ENCODE measurements at regions not wholly inside any gene's neighbourhood (a gene's known extent, or its start where the extent isn't known, plus 50 kb on each side); places are given as distances from the start of the nearest gene placed in this dataset.

DNA sequence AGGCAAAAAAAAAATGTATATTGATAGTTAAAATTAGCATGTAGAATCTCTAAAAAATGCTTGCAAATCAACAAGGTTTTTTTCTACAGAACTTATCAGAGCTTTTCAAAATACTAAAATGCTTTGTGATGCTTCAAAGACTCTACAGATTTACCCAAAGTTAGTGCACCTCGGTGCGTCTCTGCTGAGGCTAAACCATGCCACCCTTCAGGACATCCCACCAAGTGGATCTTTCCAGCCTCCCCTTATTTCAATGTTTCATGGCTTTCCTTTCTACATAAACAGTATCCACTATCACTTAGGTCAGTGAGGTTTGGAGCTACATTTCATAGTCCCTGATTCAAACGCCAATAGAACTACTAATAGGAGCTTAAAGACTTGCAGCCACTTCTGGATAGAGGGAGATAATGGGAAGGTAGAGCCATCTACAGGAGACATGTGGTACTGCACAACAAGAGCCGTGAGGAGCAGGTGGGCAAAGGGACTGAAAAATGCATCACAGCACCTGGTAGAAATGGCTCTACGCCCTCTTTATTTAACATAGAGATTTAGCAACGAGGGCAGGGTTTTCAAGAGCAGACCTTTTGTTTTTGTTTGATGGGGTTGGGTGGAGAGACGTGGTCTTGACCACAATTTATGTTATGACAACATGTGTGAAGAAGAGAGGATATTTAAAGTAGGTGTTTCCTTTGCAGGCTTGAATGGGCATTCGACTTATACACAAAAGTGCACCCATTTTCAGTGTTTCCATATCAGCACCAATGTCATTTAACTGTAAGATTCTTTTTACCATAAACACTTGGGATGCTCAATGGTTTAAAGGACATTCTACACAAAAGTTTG, 56.1 kb upstream of the SLC35G4 start:
- TF ChIP-seq, protein P1, sequence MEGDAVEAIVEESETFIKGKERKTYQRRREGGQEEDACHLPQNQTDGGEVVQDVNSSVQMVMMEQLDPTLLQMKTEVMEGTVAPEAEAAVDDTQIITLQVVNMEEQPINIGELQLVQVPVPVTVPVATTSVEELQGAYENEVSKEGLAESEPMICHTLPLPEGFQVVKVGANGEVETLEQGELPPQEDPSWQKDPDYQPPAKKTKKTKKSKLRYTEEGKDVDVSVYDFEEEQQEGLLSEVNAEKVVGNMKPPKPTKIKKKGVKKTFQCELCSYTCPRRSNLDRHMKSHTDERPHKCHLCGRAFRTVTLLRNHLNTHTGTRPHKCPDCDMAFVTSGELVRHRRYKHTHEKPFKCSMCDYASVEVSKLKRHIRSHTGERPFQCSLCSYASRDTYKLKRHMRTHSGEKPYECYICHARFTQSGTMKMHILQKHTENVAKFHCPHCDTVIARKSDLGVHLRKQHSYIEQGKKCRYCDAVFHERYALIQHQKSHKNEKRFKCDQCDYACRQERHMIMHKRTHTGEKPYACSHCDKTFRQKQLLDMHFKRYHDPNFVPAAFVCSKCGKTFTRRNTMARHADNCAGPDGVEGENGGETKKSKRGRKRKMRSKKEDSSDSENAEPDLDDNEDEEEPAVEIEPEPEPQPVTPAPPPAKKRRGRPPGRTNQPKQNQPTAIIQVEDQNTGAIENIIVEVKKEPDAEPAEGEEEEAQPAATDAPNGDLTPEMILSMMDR (IDR thresholded peaks at IDR 0.05), result peak; percentile 85
- H3K4me3 ChIP-seq, result no peak overlapping the region
- no peak for DNase-seq (ENCODE audit: low spot score)
- no peak overlapping the region for H3K27ac ChIP-seq

DNA sequence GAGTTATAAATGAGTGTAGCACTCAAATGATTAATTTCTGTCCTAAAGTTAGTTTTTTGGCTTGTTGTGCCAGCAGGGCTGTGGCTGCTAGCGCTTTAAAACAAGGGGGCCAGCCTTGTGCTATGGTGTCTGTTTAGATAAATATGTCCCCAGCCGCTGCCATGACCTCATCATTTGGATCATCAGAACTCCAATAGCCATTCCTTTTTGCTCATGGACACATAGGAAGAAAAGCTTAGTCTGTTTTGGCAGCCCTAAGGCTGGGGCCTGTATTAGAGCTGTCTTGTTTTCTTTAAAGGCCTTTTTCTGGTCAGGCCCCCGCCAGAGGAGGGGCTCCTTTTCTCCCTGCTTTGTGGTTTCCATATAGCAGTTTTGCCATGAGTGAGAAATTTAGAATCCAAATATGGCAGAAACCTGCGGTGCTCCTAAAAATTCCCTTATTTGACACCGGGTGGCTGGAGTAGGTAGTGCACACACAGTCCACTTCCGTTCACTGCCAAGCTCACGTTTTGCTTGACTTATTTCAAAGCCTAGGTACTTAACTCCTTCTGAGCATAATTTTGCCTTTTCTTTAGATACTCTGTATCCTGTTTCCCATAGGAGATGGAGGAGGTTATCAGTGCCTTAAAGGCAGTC, 60.4 kb upstream of the SLC35G4 start:
- TF ChIP-seq, protein P1 (IDR thresholded peaks at IDR 0.05), result no peak
- Histone ChIP-seq H3K27ac (no peak overlapping the region), H3K4me3 (no peak overlapping the region)
- DNase-seq (ENCODE audit: low spot score), result no peak

DNA sequence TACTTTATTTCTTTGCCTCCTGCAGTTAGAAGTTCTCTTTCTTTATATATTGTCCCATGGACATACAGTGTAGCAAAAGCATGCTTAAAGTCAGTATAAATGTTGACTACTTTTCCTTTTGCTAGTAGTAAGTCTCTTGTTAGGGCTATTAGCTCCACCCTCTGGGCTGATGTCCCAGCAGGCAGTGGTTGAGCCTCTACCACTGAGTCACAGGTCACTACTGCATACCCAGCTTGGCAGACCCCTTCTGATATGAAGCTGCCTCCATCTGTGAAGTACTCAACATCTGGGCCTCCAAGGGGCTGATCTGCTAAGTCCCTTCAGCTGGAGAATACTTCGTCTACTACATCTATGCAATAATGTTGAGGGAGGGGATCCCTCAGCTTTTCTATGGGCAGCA, 61.0 kb upstream of the SLC35G4 start:
- TF ChIP-seq, protein P1 (IDR thresholded peaks at IDR 0.05), result no peak

DNA sequence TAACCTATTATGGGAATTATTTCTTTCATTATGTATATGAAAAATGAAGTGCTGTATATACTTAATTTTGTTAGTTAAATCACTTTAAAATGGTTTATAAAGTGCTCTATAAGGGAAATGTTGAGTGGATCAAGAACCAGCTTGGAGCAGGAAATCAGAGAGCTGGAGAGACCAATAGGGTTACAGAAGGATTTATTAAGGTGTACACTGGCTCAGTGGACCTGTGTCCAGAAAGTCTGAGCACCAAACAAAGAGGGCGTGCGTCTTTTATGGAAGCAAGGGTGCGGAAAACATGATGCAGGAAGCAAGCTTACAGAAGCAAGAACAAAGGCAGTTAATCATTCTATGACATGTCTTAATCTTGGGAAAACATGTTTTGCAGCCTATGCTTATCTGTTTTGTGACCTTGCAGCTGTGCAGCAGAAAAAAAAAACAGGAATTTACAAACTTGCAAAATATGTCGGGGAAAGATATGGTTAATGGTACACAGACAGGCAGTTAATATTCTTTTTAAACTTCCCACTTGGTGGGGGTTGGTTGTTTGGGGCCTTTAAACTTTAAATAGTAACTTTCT, 65.2 kb upstream of the SLC35G4 start:
- H3K4me3 ChIP-seq, result no peak overlapping the region
- TF ChIP-seq, protein P1 (IDR thresholded peaks at IDR 0.05), result no peak
- DNase-seq (ENCODE audit: low spot score), result no peak
- H3K27ac ChIP-seq, result no peak overlapping the region

More for the DNA sequence above, 61.0 kb upstream of the SLC35G4 start:
- Histone ChIP-seq H3K27ac (no peak overlapping the region), H3K4me3 (no peak overlapping the region)
- no peak for DNase-seq (ENCODE audit: low spot score)

DNA sequence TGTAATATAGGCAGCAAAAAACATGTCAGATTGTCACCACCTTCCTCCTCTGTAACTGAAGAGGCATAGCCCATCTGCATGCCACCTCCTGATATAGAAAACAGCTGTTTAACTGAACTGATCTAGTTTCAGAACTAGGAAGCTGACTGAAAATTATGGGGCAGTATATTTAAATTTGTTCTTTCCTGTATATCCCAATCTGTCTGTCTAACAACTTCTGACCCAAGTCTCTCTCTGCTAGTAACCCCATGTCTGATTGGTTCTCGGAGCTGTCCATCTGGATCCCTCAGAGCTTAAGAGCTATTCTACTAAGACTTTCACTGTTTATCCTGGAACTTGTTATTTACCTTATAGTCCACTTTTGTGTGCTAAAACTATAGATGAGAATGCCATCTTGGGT, 68.2 kb upstream of the SLC35G4 start:
- H3K4me3 ChIP-seq, result no peak overlapping the region
- H3K27ac ChIP-seq, result no peak overlapping the region
- TF ChIP-seq, protein P1 (IDR thresholded peaks at IDR 0.05), result no peak
- no peak for DNase-seq (ENCODE audit: low spot score)

DNA sequence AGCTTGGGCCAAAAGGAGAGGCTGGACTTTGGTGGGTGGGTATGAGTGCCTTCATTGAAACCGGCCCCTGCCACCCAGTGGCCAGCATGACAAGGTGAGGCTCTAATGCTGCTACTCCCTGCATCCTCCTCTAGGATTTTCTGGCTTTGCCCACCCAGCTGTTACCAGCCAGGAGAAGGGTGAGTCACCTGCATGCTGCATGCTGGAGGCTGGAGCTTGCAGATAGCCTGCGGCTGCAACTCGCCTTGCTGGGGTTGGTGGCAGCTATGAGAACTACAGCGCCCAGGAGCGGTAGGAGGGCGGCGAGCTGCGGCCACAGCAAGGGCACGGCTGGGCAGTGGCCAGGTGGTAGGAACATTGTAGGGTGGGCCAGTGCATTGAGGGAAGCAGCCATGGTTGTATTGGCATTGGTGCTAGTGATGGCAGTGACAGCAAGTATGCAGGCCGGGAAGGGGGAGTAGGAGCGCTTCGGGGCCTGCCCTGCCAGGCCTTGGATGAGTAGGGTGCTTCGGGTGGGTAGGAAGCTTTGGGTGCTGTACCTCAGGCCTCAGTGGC, 75.4 kb upstream of the SLC35G4 start:
- no peak overlapping the region for H3K4me3 ChIP-seq
- TF ChIP-seq, protein P1 (IDR thresholded peaks at IDR 0.05), result no peak
- DNase-seq (ENCODE audit: low spot score), result no peak
- H3K27ac ChIP-seq, result no peak overlapping the region

Measured in coronary artery (tissue), 2 donors.